ENCODE measurements at regions not wholly inside any gene's neighbourhood (a gene's known extent, or its start where the extent isn't known, plus 50 kb on each side); places are given as distances from the start of the nearest gene placed in this dataset.

- H3K4me3 ChIP-seq (ENCODE audit: control insufficient read depth, low read depth, low read length), result no peak overlapping the region
- DNase-seq (ENCODE audit: low read depth), result no peak
- no peak for TF ChIP-seq CTCF (IDR thresholded peaks at IDR 0.05; ENCODE audit: control insufficient read depth, insufficient read depth, low read depth, low read length, missing control alignments)
Observed at GRCh38 chr2:53231908-53232307, 535.7 kb upstream of the CHAC2 start.

- H3K4me3 ChIP-seq (ENCODE audit: control insufficient read depth, low read depth, low read length), result no peak overlapping the region
- no peak for DNase-seq (ENCODE audit: low read depth)
- TF ChIP-seq CTCF (IDR thresholded peaks at IDR 0.05; ENCODE audit: control insufficient read depth, insufficient read depth, low read depth, low read length, missing control alignments), result no peak
Observed at GRCh38 chr2:53230691-53231090, 536.9 kb upstream of the CHAC2 start.

GRCh38 chr2:53227535-53227934 lies 540.1 kb upstream of the CHAC2 start:
- DNase-seq (ENCODE audit: low read depth), result no peak
- no peak overlapping the region for H3K4me3 ChIP-seq (ENCODE audit: control insufficient read depth, low read depth, low read length)
- no peak for TF ChIP-seq CTCF (IDR thresholded peaks at IDR 0.05; ENCODE audit: control insufficient read depth, insufficient read depth, low read depth, low read length, missing control alignments)

- no peak for DNase-seq (ENCODE audit: low read depth)
- TF ChIP-seq CTCF (IDR thresholded peaks at IDR 0.05; ENCODE audit: control insufficient read depth, insufficient read depth, low read depth, low read length, missing control alignments), result no peak
- H3K4me3 ChIP-seq (ENCODE audit: control insufficient read depth, low read depth, low read length), result no peak overlapping the region
Observed at GRCh38 chr2:53220969-53221368, 546.6 kb upstream of the CHAC2 start.

GRCh38 chr2:53217250-53217649 lies 550.4 kb upstream of the CHAC2 start:
- TF ChIP-seq CTCF (IDR thresholded peaks at IDR 0.05; ENCODE audit: control insufficient read depth, insufficient read depth, low read depth, low read length, missing control alignments), result no peak
- DNase-seq (ENCODE audit: low read depth), result no peak
- no peak overlapping the region for H3K4me3 ChIP-seq (ENCODE audit: control insufficient read depth, low read depth, low read length)

GRCh38 chr2:53216805-53217204 lies 550.8 kb upstream of the CHAC2 start:
- DNase-seq (ENCODE audit: low read depth), result no peak
- no peak for TF ChIP-seq CTCF (IDR thresholded peaks at IDR 0.05; ENCODE audit: control insufficient read depth, insufficient read depth, low read depth, low read length, missing control alignments)
- no peak overlapping the region for H3K4me3 ChIP-seq (ENCODE audit: control insufficient read depth, low read depth, low read length)

- no peak for TF ChIP-seq CTCF (IDR thresholded peaks at IDR 0.05; ENCODE audit: control insufficient read depth, insufficient read depth, low read depth, low read length, missing control alignments)
Observed at GRCh38 chr2:53212576-53212975, 555.0 kb upstream of the CHAC2 start.

More at GRCh38 chr2:53212576-53212975, 555.0 kb upstream of the CHAC2 start:
- no peak overlapping the region for H3K4me3 ChIP-seq (ENCODE audit: control insufficient read depth, low read depth, low read length)
- no peak for DNase-seq (ENCODE audit: low read depth)
